ENCODE measurements at regions not wholly inside any gene's neighbourhood (a gene's known extent, or its start where the extent isn't known, plus 50 kb on each side); places are given as distances from the start of the nearest gene placed in this dataset.

GRCh38 chrX:57204306-57204705 is 67.1 kb upstream of the SPIN2A start:
- Mint-ChIP-seq H3K9me3 (no peaks in the 10 kb centered on the region), H3K36me3 (peaks cover 6% of the 10 kb centered on the region), H3K27ac (no peak overlapping the region), H3K4me1 (ENCODE audit: low read depth) (no peaks in the 10 kb centered on the region), H3K4me3 (no peak overlapping the region), H3K27me3 (no peaks in the 10 kb centered on the region)
- POLR2A ChIA-PET: no interaction called here
- no peak for DNase-seq
- CTCF ChIA-PET: no interaction called here
- intact Hi-C loops (cut with micrococcal nuclease): no loop called here

GRCh38 chrX:57211906-57212305 is 74.6 kb upstream of the FAAH2 start:
- intact Hi-C loops (cut with micrococcal nuclease): no loop called here
- Mint-ChIP-seq H3K4me3 (no peak overlapping the region), H3K9me3 (peaks cover 15% of the 10 kb centered on the region), H3K4me1 (ENCODE audit: low read depth) (no peaks in the 10 kb centered on the region), H3K27me3 (no peaks in the 10 kb centered on the region), H3K27ac (no peak overlapping the region), H3K36me3 (peaks cover 17% of the 10 kb centered on the region)
- CTCF ChIA-PET: no interaction called here
- DNase-seq: no peak
- POLR2A ChIA-PET: no interaction called here

GRCh38 chrX:57227691-57228090 is 58.8 kb upstream of the FAAH2 start:
- intact Hi-C loops (cut with micrococcal nuclease): no loop called here
- Mint-ChIP-seq H3K27ac (no peak overlapping the region), H3K4me1 (ENCODE audit: low read depth) (no peaks in the 10 kb centered on the region), H3K9me3 (peaks cover 18% of the 10 kb centered on the region), H3K4me3 (no peak overlapping the region), H3K36me3 (peaks cover 14% of the 10 kb centered on the region), H3K27me3 (no peaks in the 10 kb centered on the region)
- ChIA-PET POLR2A (no interaction called here), CTCF (no interaction called here)
- peak; percentile 53 for DNase-seq

- intact Hi-C loops (cut with micrococcal nuclease): no loop called here
- ChIA-PET POLR2A (no interaction called here), CTCF (interaction anchor here (0.6 kb wide), 1 partner anchor 220 kb away, joined by 5 read pairs; no protein-coding TSS in a partner anchor)
- H3K4me3 Mint-ChIP-seq: no peak overlapping the region
- no peak overlapping the region for H3K27ac Mint-ChIP-seq
- no peaks in the 10 kb centered on the region for H3K4me1 Mint-ChIP-seq (ENCODE audit: low read depth)
- peaks cover 5% of the 10 kb centered on the region for H3K36me3 Mint-ChIP-seq
- H3K27me3 Mint-ChIP-seq: no peaks in the 10 kb centered on the region
- no peaks in the 10 kb centered on the region for H3K9me3 Mint-ChIP-seq
- no peak for DNase-seq
These were observed 53.7 kb upstream of the FAAH2 start for GRCh38 chrX:57232658-57233360.

All from activated CD4-positive, alpha-beta memory T cell treated with anti-CD3 and anti-CD28 coated beads for 36 hours (primary cell).